Ishikawa (cell line): ENCODE measurements at regions not wholly inside any gene's neighbourhood (a gene's known extent, or its start where the extent isn't known, plus 50 kb on each side); places are given as distances from the start of the nearest gene placed in this dataset.

Experiments used
- CEBPB ChIP-seq: IDR thresholded peaks from 2 replicates; pipeline ENCODE4 v1.6.1; 2012
- CREB1 ChIP-seq: IDR thresholded peaks from 2 replicates; pipeline ENCODE4 v1.6.1; 2012; ENCODE audit warnings: low read depth
- EGR1 ChIP-seq: IDR thresholded peaks from 2 replicates; pipeline ENCODE4 v1.6.1; 2012
- EP300 ChIP-seq: IDR thresholded peaks from 2 replicates; pipeline ENCODE4 v1.6.1; 2012; ENCODE audit warnings: borderline replicate concordance
- FOXM1 ChIP-seq: IDR thresholded peaks from 2 replicates; pipeline ENCODE4 v1.6.1; 2012; ENCODE audit warnings: low read depth, borderline replicate concordance
- MAX ChIP-seq: IDR thresholded peaks from 2 replicates; pipeline ENCODE4 v1.6.1; 2012
- NFIC ChIP-seq: IDR thresholded peaks from 2 replicates; pipeline ENCODE4 v1.6.1; 2012
- RAD21 ChIP-seq: IDR thresholded peaks from 2 replicates; pipeline ENCODE4 v1.6.1; 2012; ENCODE audit warnings: low read depth
- REST ChIP-seq: IDR thresholded peaks from 2 replicates; pipeline ENCODE4 v1.6.1; 2012; ENCODE audit warnings: low read depth, mild to moderate bottlenecking
- TAF1 ChIP-seq: IDR thresholded peaks from 2 replicates; pipeline ENCODE4 v1.6.1; 2012; ENCODE audit warnings: low read depth, mild to moderate bottlenecking
- TCF12 ChIP-seq: IDR thresholded peaks from 2 replicates; pipeline ENCODE4 v1.6.1; 2012; ENCODE audit warnings: low read depth
- TEAD4 ChIP-seq: IDR thresholded peaks from 2 replicates; pipeline ENCODE4 v1.6.1; 2012
- USF1 ChIP-seq: IDR thresholded peaks from 2 replicates; pipeline ENCODE4 v1.6.1; 2012
- YY1 ChIP-seq: IDR thresholded peaks from 2 replicates; pipeline ENCODE4 v1.6.1; 2012; ENCODE audit warnings: low read depth
- ZBTB7A ChIP-seq: IDR thresholded peaks from 2 replicates; pipeline ENCODE4 v1.6.1; 2012; ENCODE audit warnings: low read depth

- no peak for TF ChIP-seq EP300
- no peak for TF ChIP-seq RAD21
- TF ChIP-seq EGR1: no peak
- TF ChIP-seq CREB1: no peak
- no peak for TF ChIP-seq FOXM1
- no peak for TF ChIP-seq CEBPB
- no peak for TF ChIP-seq YY1
- TF ChIP-seq TAF1: no peak
- no peak for TF ChIP-seq NFIC
- TF ChIP-seq ZBTB7A: no peak
Measured at GRCh38 chr7:25287291-25287690, 59.0 kb upstream of the NPVF start.

GRCh38 chr7:25288556-25289307 is 60.4 kb upstream of the NPVF start:
- TF ChIP-seq RAD21: no peak
- no peak for TF ChIP-seq CEBPB
- TF ChIP-seq NFIC: no peak
- TF ChIP-seq REST: no peak
- no peak for TF ChIP-seq ZBTB7A
- TF ChIP-seq YY1: no peak
- no peak for TF ChIP-seq TAF1
- no peak for TF ChIP-seq EP300
- no peak for TF ChIP-seq EGR1
- no peak for TF ChIP-seq FOXM1
- no peak for TF ChIP-seq MAX
- no peak for TF ChIP-seq TEAD4
- no peak for TF ChIP-seq CREB1

- TF ChIP-seq YY1: no peak
- TF ChIP-seq CEBPB: no peak
- no peak for TF ChIP-seq FOXM1
- TF ChIP-seq RAD21: no peak
- no peak for TF ChIP-seq ZBTB7A
- TF ChIP-seq USF1: no peak
- TF ChIP-seq NFIC: no peak
- TF ChIP-seq CREB1: no peak
- no peak for TF ChIP-seq TAF1
- no peak for TF ChIP-seq TEAD4
- no peak for TF ChIP-seq REST
- no peak for TF ChIP-seq EGR1
- TF ChIP-seq TCF12: no peak
- TF ChIP-seq EP300: no peak
- no peak for TF ChIP-seq MAX
Measured at GRCh38 chr7:25289518-25289917, 61.2 kb upstream of the NPVF start.

- TF ChIP-seq USF1 (no peak), EGR1 (no peak)
Measured at GRCh38 chr7:25294624-25295023, 66.3 kb upstream of the NPVF start.

- TF ChIP-seq EGR1 (no peak), TEAD4 (no peak), FOXM1 (no peak), REST (no peak), TCF12 (no peak), USF1 (no peak), RAD21 (no peak), CREB1 (no peak), TAF1 (no peak), ZBTB7A (no peak), MAX (no peak), CEBPB (no peak), EP300 (no peak), NFIC (no peak), YY1 (no peak)
Measured at GRCh38 chr7:25295387-25295786, 67.1 kb upstream of the NPVF start.
